CD4-positive, alpha-beta T cell treated with Interleukin-2 at 100 ng/mL for 4 hours (primary cell): ENCODE measurements at regions not wholly inside any gene's neighbourhood (a gene's known extent, or its start where the extent isn't known, plus 50 kb on each side); places are given as distances from the start of the nearest gene placed in this dataset.
A peak's percentile ranks its signal among the peaks of the same experiment; 100 is the strongest.

Experiments used
- DNase-seq: peaks from one replicate; pipeline ENCODE4 v3.0.0-alpha.2; 2020; ENCODE audit warnings: low spot score

DNA sequence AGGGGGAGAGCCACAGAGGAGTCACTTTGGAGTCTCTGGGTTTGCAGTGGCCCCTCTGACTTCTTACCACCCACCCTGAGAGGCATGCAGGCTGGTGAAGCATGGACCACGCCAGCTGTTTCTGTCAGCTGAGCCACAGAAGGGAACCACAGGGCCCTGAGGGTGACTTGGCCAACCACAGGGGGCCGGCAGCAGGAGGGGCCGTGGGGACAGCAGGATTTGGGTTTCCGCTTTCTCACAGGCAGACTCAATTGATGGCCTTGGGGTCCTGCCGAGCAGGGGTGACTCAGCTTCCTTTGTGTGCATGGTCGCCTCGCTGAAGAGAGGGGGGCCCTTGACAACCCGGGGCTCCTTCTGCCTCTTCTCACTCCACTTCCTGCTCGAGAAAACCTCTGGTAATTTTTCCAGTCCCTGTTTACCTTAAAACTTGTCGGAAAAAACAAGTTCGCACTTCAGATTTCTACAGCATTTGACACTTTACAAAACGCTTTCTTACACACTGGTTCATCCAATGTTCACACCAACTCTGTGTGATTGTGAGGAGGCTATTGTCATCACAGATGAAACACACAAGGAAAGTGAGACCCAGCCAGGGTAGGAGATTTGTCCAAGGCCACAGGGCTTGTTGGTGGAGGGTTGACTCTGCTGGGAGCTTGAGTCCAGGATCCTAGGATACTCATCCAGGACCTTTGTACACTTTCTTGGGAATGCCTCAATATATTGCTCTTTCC, 311.2 kb downstream of the LPIN1 start:
- DNase-seq, result peak; percentile 27

GRCh38 chr2:12059616-12060441, 313.4 kb downstream of the LPIN1 start:
- no peak for DNase-seq

DNA sequence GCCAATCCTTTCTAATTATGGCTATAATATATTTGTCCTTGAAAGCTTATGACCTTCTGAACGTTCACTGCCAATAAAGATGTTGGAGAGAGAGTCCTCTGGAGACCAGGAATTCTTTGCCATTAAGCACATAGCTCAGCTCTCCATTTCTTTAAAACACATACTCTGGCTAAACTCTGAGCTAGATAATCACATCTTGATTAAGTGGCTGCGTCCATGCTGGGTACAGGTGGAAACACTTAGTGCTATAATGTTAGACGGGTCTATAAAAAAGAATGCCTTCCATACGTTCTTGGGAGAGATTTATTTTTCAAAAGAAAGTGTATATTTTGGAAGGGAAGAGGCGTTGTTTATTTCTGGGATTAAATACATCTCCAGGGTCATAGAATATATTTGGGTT, 314.5 kb downstream of the LPIN1 start:
- no peak for DNase-seq

- no peak for DNase-seq
Observed at GRCh38 chr2:12061286-12062052, 315.0 kb downstream of the LPIN1 start.

GRCh38 chr2:12062053-12062395, 315.6 kb downstream of the LPIN1 start:
- DNase-seq, result no peak

- DNase-seq, result no peak
Observed at GRCh38 chr2:12063210-12063609, 316.8 kb downstream of the LPIN1 start.

- DNase-seq, result peak; percentile 39
Observed at GRCh38 chr2:12064153-12064552, 317.7 kb downstream of the LPIN1 start.

DNA sequence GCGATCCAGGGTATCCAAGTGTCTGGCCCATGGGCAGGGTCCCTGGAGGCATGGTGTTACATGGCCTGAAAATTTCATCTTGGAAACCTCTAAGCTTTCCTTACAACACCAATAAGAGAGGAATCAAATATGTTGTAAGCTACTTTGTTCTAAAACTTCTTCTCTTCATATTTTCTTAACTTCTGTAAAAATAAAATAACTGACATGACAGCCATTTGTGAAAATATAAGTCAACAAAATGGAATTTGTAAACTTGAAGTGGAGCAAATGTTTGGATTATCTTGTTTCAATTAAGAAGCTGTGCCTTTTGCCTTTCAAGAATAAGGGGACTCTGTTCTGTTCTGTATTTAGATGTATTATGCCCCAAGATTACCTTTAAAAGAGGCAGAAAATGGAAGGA, 319.7 kb downstream of the LPIN1 start:
- DNase-seq, result no peak

GRCh38 chr2:12066986-12067385, 320.6 kb downstream of the LPIN1 start:
- no peak for DNase-seq

DNA sequence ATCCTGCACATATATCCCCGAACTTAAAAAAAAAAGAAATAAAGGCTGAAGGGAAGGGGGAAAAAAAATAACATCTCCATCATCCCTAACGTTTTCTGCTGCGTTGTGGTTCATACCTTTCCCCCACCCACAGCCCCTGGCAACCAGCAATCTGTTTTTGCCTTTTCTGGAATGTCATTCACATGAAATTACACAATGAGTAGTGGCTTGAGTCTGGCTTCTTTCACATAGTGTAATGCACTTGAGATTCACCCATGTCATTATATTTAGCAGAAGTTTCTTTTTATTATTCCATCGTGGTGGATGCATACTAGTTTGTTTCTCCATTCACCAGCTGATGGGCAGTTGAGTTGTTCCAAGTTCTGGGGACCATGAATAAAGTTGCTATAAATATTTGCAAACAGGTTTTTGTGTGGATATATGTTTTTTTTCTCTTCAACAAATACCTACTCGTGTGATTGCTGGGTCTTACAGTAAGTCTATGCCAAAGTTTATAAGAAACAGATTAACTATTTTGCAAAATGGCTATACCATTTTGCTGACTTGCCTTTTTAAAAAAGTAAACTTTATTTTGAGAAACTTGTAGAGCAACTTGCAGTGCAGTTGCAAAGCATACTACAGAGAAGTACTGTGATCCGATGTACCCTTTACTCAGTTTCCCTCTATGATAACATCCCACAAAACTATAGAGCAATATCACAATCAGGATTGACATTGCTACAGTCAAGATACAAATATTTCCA, 322.5 kb downstream of the LPIN1 start:
- no peak for DNase-seq

DNA sequence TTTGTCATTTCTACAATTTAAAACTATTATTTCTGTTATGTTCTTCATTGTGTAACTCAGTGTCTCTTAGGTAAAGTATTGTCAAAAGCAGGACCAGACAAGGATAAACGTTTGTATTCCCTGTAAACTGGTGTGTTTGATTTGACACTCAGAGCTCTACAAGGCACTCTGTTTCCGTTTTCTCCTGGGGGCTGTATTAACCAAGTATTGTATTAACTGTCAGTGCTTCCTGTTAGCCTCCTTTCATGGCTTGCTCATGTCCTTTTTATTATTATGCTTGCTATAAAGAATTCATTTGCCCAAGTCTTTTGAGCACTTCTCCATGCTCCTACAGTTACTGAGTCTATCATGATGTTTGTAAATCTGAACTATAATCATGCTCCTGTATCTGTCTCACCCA, 323.7 kb downstream of the LPIN1 start:
- no peak for DNase-seq

DNA sequence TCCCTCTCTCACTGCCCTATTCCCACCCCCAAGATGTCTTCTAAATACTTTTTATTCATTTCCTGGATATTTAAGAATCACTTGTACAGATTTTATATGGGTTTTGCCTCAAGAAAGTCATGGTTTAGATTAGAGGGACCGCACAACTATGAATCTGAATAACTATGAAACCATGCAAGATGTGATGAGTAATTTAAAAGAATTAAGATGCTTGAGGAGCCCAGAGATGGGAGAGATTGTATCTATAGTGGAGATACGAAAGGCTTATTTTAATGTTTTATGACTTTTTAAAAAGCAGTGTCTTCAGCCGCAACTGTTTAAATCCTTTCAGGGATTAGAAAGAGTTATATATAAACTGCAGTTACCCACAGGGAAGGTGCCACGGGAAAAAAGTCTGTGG, 324.1 kb downstream of the LPIN1 start:
- no peak for DNase-seq

DNA sequence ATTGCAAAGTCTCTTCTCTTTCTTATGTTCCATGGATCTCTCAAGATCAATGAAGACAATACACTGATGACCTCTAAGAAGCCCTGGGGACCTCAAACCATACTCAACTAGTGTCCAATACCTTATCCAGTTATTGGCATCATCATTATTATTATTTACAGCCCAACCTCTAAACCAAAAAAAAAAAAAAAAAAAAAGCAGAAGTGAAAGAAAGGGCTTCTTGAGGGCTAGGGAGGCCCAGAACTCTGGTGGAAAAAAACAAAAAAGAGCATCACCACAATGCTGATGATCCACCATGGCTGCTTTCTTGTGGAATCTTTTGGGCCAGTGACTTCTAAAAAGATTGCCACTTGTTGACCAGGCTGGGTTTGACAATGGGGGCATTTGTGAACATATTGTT, 324.9 kb downstream of the LPIN1 start:
- no peak for DNase-seq

GRCh38 chr2:12073217-12073852, 326.9 kb downstream of the LPIN1 start:
- DNase-seq, result no peak

- no peak for DNase-seq
Observed at GRCh38 chr2:12074126-12074844, 327.9 kb downstream of the LPIN1 start.

DNA sequence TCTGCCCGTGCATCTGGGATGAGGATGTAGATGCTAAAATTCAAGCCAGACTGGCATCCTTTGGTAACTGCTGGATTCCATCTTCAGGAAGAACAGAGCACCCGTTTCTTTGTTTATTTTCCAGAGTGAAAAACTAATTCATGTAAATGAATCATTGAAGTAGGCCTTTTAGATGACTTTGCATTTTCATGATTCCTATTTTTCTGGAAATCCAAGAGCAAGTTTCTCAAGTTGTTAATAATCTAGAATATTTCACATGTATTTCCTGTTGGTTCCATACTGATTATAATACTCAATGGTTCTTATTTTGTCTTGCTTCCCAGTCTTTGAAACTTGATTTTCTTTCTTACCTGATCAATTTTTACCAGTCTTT, 328.4 kb downstream of the LPIN1 start:
- no peak for DNase-seq

DNA sequence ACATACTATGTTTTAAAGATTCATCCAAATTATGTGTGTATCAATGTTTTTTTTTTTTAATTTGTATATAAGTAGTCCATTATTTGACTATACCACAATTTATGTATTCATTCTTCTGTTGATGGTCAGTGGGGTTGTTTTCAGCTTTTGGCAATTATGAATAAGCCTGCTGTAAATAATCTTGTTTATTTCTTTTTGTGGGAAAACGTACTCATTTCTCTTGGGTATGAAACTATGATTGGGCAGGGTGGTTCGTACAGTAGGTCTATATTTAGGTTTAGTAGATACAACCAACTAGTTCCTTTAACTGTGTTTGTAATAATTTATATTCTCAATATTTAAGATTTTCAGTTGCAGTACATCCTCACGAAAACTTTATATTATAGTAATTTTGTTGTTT, 329.2 kb downstream of the LPIN1 start:
- no peak for DNase-seq

- no peak for DNase-seq
Observed at GRCh38 chr2:12076810-12077209, 330.4 kb downstream of the LPIN1 start.

DNA sequence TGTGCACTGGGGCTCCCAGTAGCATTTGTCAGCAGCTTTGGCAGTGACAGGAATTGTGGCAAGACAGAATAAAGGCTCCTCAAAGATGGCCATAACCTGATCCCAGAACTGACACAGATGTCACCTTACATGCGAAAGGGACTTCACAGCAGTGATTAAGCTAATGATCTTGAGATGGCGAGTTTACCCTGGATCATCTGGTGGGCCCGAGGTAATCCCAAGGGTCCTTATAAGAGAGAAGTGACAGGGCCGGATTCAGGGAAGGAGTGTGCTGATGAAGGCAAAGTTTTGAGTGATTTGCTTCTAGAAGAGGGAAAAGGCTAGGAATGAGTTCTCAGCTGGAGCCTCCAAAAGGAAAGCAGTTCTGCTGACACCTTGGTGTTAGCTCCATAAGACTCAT, 333.9 kb downstream of the LPIN1 start:
- DNase-seq, result no peak

DNA sequence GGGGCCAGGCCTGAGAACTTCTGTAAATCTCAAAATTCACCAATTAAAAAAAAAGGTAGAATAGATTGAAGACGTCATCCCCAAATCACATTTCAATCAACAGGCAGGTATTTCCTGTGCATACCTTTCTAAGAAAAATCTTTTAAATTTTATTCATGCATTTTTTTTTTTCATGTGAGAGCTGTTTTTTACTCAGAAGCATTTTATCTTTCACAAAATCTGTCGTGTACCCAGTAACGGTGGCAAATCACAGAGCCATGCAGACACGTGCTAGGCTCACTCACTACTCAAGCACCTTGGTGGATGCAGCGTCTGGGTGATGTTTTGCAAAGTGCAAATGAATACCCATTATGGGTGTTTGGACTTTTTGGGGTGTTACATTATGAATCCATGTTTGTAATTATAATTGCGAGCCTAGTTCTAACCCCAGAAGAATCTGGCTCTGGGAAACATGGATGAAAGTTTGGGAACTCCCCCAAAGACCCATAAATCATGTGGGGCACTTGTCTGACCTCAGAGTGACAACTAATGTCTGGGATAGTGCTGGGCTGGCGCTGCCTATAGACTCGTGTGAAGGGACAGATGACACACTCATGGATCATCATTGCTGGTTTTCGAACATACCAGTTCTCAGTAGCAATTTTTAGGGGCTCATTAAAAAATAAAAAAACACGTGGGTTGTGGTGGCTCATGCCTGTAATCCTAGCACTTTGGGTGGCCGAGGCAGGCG, 335.2 kb downstream of the LPIN1 start:
- DNase-seq, result peak; percentile 49
